ENCODE measurements at regions not wholly inside any gene's neighbourhood (a gene's known extent, or its start where the extent isn't known, plus 50 kb on each side); places are given as distances from the start of the nearest gene placed in this dataset.
A peak's percentile ranks its signal among the peaks of the same experiment; 100 is the strongest.

GRCh38 chr18:43559507-43559906, 282.2 kb upstream of the SYT4 start:
- Histone ChIP-seq H3K27me3 (replicated peaks) (no peaks in the 10 kb centered on the region), H3K9me3 (replicated peaks) (0 out of 2 replicates have a peak, but pooled peaks cover 4% of the 10 kb centered on the region), H3K36me3 (no peaks in the 10 kb centered on the region), H3K4me3 (no peak overlapping the region), H3K27ac (no peak overlapping the region), H3K4me1 (replicated peaks) (no peaks in the 10 kb centered on the region)
- no peak for DNase-seq (ENCODE audit: low read depth in 1 of 2, low spot score in 2 of 2)

- peak in 1 of 2 experiments; percentile 11 for DNase-seq (ENCODE audit: low read depth in 1 of 2, low spot score in 2 of 2)
- H3K4me1 ChIP-seq (replicated peaks): no peaks in the 10 kb centered on the region
- no peaks in the 10 kb centered on the region for H3K36me3 ChIP-seq
- no peak overlapping the region for H3K27ac ChIP-seq
- 0 out of 2 replicates have a peak, but pooled peaks cover under 1% of the 10 kb centered on the region for H3K9me3 ChIP-seq (replicated peaks)
- H3K4me3 ChIP-seq: no peak overlapping the region
- H3K27me3 ChIP-seq (replicated peaks): no peaks in the 10 kb centered on the region
These were observed 286.5 kb upstream of the SYT4 start for GRCh38 chr18:43563780-43564179.

GRCh38 chr18:43570593-43570992, 293.3 kb upstream of the SYT4 start:
- H3K27me3 ChIP-seq (replicated peaks): no peaks in the 10 kb centered on the region
- H3K27ac ChIP-seq: no peak overlapping the region
- no peaks in the 10 kb centered on the region for H3K9me3 ChIP-seq (replicated peaks)
- H3K36me3 ChIP-seq: no peaks in the 10 kb centered on the region
- no peak overlapping the region for H3K4me3 ChIP-seq
- no peak for DNase-seq (ENCODE audit: low read depth in 1 of 2, low spot score in 2 of 2)
- no peaks in the 10 kb centered on the region for H3K4me1 ChIP-seq (replicated peaks)

- Histone ChIP-seq H3K27me3 (replicated peaks) (no peaks in the 10 kb centered on the region), H3K4me1 (replicated peaks) (no peaks in the 10 kb centered on the region), H3K27ac (no peak overlapping the region), H3K36me3 (no peaks in the 10 kb centered on the region), H3K9me3 (replicated peaks) (no peaks in the 10 kb centered on the region), H3K4me3 (no peak overlapping the region)
- DNase-seq (ENCODE audit: low read depth in 1 of 2, low spot score in 2 of 2): peak in 1 of 2 experiments; percentile 46
These were observed 293.9 kb upstream of the SYT4 start for GRCh38 chr18:43571078-43571689.

GRCh38 chr18:43572163-43572562, 294.9 kb upstream of the SYT4 start:
- Histone ChIP-seq H3K27me3 (replicated peaks) (no peaks in the 10 kb centered on the region), H3K4me1 (replicated peaks) (no peaks in the 10 kb centered on the region), H3K27ac (no peak overlapping the region), H3K9me3 (replicated peaks) (no peaks in the 10 kb centered on the region), H3K4me3 (no peak overlapping the region), H3K36me3 (no peaks in the 10 kb centered on the region)
- DNase-seq (ENCODE audit: low read depth in 1 of 2, low spot score in 2 of 2): no peak

GRCh38 chr18:43574974-43575373, 297.7 kb upstream of the SYT4 start:
- H3K36me3 ChIP-seq: no peaks in the 10 kb centered on the region
- H3K27me3 ChIP-seq (replicated peaks): no peaks in the 10 kb centered on the region; the same call in 1 of the 2 replicates
- H3K9me3 ChIP-seq (replicated peaks): no peaks in the 10 kb centered on the region
- H3K4me1 ChIP-seq (replicated peaks): no peaks in the 10 kb centered on the region
- H3K4me3 ChIP-seq: no peak overlapping the region
- DNase-seq (ENCODE audit: low read depth in 1 of 2, low spot score in 2 of 2): no peak
- no peak overlapping the region for H3K27ac ChIP-seq

GRCh38 chr18:43578211-43578610, 300.9 kb upstream of the SYT4 start:
- H3K36me3 ChIP-seq: no peaks in the 10 kb centered on the region
- no peaks in the 10 kb centered on the region; the same call in 1 of the 2 replicates for H3K27me3 ChIP-seq (replicated peaks)
- no peak overlapping the region for H3K27ac ChIP-seq
- H3K9me3 ChIP-seq (replicated peaks): no peaks in the 10 kb centered on the region
- H3K4me1 ChIP-seq (replicated peaks): no peaks in the 10 kb centered on the region
- H3K4me3 ChIP-seq: no peak overlapping the region
- no peak for DNase-seq (ENCODE audit: low read depth in 1 of 2, low spot score in 2 of 2)

GRCh38 chr18:43578706-43579105, 301.4 kb upstream of the SYT4 start:
- H3K4me3 ChIP-seq: no peak overlapping the region
- no peak overlapping the region for H3K27ac ChIP-seq
- H3K36me3 ChIP-seq: no peaks in the 10 kb centered on the region
- H3K9me3 ChIP-seq (replicated peaks): no peaks in the 10 kb centered on the region
- no peaks in the 10 kb centered on the region for H3K4me1 ChIP-seq (replicated peaks)
- no peak for DNase-seq (ENCODE audit: low read depth in 1 of 2, low spot score in 2 of 2)
- no peaks in the 10 kb centered on the region; the same call in 1 of the 2 replicates for H3K27me3 ChIP-seq (replicated peaks)

GRCh38 chr18:43581936-43582519, 304.7 kb upstream of the SYT4 start:
- H3K9me3 ChIP-seq (replicated peaks): no peaks in the 10 kb centered on the region
- DNase-seq (ENCODE audit: low read depth in 1 of 2, low spot score in 2 of 2): no peak
- no peak overlapping the region for H3K4me3 ChIP-seq
- H3K4me1 ChIP-seq (replicated peaks): no peaks in the 10 kb centered on the region
- no peak overlapping the region for H3K27ac ChIP-seq
- H3K27me3 ChIP-seq (replicated peaks): no peaks in the 10 kb centered on the region; the same call in 1 of the 2 replicates
- H3K36me3 ChIP-seq: no peaks in the 10 kb centered on the region

- Histone ChIP-seq H3K4me3 (no peak overlapping the region), H3K9me3 (replicated peaks) (no peaks in the 10 kb centered on the region), H3K4me1 (replicated peaks) (no peaks in the 10 kb centered on the region), H3K36me3 (no peaks in the 10 kb centered on the region), H3K27ac (no peak overlapping the region), H3K27me3 (replicated peaks) (0 out of 2 replicates have a peak, but pooled peaks cover 3% of the 10 kb centered on the region)
- DNase-seq (ENCODE audit: low read depth in 1 of 2, low spot score in 2 of 2): no peak
These were observed 310.4 kb upstream of the SYT4 start for GRCh38 chr18:43587538-43588153.

GRCh38 chr18:43588838-43589237, 311.5 kb upstream of the SYT4 start:
- no peak overlapping the region for H3K4me3 ChIP-seq
- no peak for DNase-seq (ENCODE audit: low read depth in 1 of 2, low spot score in 2 of 2)
- no peaks in the 10 kb centered on the region for H3K36me3 ChIP-seq
- H3K4me1 ChIP-seq (replicated peaks): no peaks in the 10 kb centered on the region
- H3K27me3 ChIP-seq (replicated peaks): 0 out of 2 replicates have a peak, but pooled peaks cover 3% of the 10 kb centered on the region
- H3K27ac ChIP-seq: no peak overlapping the region
- no peaks in the 10 kb centered on the region for H3K9me3 ChIP-seq (replicated peaks)

GRCh38 chr18:43589611-43590151, 312.4 kb upstream of the SYT4 start:
- 0 out of 2 replicates have a peak, but pooled peaks cover 3% of the 10 kb centered on the region for H3K27me3 ChIP-seq (replicated peaks)
- no peak for DNase-seq (ENCODE audit: low read depth in 1 of 2, low spot score in 2 of 2)
- no peaks in the 10 kb centered on the region for H3K9me3 ChIP-seq (replicated peaks)
- no peaks in the 10 kb centered on the region for H3K4me1 ChIP-seq (replicated peaks)
- H3K4me3 ChIP-seq: no peak overlapping the region
- no peaks in the 10 kb centered on the region for H3K36me3 ChIP-seq
- H3K27ac ChIP-seq: no peak overlapping the region

- no peaks in the 10 kb centered on the region for H3K9me3 ChIP-seq (replicated peaks)
- no peaks in the 10 kb centered on the region for H3K36me3 ChIP-seq
- H3K27ac ChIP-seq: no peak overlapping the region
- no peak for DNase-seq (ENCODE audit: low read depth in 1 of 2, low spot score in 2 of 2)
- 0 out of 2 replicates have a peak, but pooled peaks cover 3% of the 10 kb centered on the region for H3K27me3 ChIP-seq (replicated peaks)
- H3K4me1 ChIP-seq (replicated peaks): no peaks in the 10 kb centered on the region
- H3K4me3 ChIP-seq: no peak overlapping the region
These were observed 313.1 kb upstream of the SYT4 start for GRCh38 chr18:43590182-43590903.
